ENCODE measurements at regions not wholly inside any gene's neighbourhood (a gene's known extent, or its start where the extent isn't known, plus 50 kb on each side); places are given as distances from the start of the nearest gene placed in this dataset.

DNA sequence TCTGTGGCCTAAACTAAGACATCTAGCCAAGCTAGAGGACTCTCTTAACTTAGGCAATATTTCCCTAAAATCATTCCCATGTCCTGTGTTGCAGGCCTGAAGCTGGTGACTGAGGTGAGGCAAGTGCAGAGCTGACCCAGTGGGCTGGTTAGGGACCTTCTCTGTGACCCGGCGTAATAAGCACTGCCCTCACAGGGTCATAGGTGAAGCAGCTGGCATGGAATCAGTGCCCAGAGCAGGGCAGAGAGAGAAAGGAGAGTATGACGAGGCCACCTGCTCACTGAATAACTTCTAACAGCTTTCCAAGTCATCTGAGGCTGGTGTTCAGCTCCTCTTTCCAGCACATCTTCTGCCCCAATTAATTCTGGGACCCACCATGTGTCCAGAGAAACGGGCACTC lies 197.0 kb downstream of the ANAPC1 start:
- TF ChIP-seq EZH2 (IDR thresholded peaks at IDR 0.05; ENCODE audit: borderline replicate concordance) (no peak), EZH2phosphoT487 (IDR thresholded peaks at IDR 0.05; ENCODE audit: low read depth, severe bottlenecking, unreplicated experiment) (no peak)
- TF ChIP-seq, protein P1, sequence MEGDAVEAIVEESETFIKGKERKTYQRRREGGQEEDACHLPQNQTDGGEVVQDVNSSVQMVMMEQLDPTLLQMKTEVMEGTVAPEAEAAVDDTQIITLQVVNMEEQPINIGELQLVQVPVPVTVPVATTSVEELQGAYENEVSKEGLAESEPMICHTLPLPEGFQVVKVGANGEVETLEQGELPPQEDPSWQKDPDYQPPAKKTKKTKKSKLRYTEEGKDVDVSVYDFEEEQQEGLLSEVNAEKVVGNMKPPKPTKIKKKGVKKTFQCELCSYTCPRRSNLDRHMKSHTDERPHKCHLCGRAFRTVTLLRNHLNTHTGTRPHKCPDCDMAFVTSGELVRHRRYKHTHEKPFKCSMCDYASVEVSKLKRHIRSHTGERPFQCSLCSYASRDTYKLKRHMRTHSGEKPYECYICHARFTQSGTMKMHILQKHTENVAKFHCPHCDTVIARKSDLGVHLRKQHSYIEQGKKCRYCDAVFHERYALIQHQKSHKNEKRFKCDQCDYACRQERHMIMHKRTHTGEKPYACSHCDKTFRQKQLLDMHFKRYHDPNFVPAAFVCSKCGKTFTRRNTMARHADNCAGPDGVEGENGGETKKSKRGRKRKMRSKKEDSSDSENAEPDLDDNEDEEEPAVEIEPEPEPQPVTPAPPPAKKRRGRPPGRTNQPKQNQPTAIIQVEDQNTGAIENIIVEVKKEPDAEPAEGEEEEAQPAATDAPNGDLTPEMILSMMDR (IDR thresholded peaks at IDR 0.05; ENCODE audit: poor library complexity): no peak
